NCI-H2107 treated with DMSO at 0.1 percent for 48 hours (cell line): ENCODE measurements at regions not wholly inside any gene's neighbourhood (a gene's known extent, or its start where the extent isn't known, plus 50 kb on each side); places are given as distances from the start of the nearest gene placed in this dataset.
"Not testable (repeated sequence)": the region's sequence is repeated elsewhere in the genome, so short reads cannot be mapped to it uniquely, and the experiment has no call there.

Experiments used
- DNase-seq: peaks from one replicate; lab custom pipeline; 2025; ENCODE audit not compliant: unreplicated experiment; lab: John Stamatoyannopoulos, UW

DNA sequence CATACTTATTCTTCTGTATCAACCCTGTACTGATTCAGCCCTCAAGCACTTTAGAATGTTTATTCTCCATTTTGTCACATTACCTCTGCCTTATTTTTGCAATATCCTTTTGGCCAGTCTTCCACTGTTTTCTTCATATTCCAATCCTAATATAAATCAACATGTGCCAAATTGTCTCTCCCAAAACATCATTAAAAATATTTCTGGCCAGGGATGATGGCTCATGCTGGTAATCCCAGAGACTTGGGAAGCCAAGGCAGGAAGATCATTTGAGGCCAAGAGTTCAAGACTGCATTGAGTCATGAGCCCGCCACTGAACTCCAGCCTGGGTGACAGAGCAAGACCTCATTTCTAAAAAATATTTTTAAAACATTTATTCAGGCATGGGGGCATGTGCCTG lies 641.4 kb upstream of the CBLB start:
- DNase-seq = no peak

DNA sequence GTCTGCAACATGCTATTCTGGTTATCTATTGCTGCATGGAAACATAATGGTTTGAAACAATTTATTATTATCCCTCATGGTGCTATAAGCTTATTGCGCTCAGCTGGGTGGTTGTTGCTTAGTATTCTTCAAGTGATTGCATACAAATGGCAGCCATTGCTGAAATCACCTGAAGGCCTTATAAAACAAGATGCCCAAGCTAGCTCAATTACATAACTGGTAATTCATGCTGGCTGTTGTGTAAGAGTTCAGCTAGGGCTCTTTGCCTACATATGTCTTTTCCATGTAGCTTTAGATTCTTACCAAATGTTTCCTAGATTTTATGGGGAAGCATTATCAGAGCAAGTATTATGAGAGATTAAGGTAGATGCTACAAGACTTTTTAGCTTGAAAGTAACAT lies 644.0 kb upstream of the CBLB start:
- no peak for DNase-seq

DNA sequence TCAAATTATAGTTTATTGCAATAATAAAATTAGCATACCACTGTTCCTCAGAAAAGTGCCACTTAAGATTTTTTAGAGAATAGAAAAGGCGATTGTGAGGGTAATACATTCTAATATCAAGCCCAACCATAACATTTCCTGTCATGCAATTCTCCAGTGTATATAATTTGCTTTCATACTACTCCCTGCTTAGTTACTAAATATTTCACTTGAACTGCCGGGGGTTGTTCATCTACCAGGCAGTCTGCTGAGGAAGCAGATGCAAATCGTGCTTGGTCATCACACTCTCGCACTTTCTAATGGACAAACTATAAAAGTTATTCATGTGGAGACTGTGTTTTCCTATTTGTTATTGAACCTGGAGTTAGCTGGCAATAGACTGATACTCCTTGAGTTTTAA lies 645.6 kb upstream of the CBLB start:
- DNase-seq = no peak

DNA sequence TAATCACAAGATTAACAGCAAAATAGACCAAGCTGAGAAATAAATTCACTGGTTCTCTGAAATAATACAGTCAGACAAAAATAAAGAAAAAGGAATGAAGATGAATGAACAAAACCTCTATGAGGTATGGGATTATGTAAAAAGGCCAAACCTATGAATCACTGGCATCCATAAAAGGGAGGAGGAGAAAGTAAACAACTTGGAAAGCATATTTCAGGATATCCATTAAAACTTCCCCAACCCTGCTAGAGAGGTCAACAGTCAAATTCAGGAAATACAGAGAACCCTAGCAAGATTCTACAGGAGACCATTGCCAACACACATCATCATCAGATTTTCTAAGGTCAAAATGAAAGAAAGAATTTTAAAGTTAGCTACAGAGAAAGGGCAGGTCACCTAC lies 649.7 kb upstream of the CBLB start:
- DNase-seq = no peak

DNA sequence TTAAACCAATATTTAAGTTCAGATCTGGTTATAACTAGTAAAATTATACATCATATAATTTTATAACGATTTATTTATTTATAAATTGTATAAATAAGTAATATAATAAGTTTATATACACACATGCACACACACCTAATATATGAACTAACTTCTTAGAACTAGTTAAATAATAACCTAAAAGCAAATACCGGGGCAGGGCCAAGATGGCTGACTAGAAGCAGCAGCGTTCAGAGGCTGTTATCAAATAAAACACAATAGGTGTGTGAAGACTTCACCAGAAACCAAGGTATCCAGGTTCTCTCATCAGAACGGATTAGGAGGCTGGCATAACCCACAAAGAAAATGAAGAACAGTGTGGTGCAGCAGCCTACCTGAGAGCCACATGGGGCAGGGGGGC lies 653.6 kb upstream of the CBLB start:
- no peak for DNase-seq

DNA sequence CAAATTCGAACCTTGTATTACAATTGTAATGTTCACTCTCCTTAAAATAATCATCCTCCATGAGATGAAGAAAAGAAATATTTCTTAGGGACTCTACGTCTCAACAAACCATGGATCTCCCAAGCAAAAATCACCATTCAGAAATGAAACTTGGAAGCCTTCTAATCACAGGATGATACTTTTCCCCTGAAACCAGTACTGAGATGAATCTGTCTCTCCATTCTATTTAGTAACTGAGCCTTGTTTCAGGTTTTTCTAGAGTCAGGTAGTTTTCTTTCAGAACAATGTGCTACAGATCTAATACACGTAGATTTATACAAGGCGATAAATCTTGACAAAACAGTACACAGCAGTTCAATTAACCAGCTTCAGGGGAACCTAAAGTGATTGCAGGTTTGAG lies 660.1 kb upstream of the CBLB start:
- no peak for DNase-seq

DNA sequence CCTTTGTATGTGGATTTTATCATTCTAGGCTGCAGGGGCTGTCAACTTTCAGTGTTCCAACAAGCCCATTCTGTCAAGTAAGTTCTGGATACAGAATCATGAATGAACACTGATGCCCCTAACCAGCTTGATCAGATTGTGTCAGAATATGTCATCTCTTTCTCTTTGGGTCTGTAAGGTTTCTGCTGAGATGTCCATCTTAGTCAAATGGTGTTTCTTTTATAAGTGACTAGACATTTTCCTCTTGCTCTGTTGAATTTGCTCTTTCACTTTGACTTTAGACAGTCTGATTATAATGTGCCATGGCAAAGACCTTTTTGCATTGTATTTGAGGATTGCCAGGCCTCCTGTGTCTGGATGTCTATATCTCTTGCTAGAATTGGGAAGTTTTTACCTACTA lies 660.9 kb upstream of the CBLB start:
- no peak for DNase-seq

DNA sequence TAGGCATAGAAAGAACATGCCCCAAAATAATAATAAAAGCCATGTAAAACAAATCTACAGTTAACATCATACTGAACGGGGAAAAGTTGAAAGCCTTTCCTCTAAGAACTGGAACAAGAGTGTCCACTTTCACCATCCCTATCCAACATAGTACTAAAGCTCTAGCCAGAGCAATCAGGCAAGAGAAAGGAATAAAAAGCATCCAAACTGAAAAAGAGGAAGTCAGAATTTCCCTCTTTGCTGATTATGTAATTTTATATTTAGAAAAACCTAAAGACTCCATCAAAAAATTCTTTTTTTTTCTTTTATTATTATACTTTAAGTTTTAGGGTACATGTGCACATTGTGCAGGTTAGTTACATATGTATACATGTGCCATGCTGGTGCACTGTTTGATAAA lies 661.6 kb upstream of the CBLB start:
- DNase-seq = no peak

DNA sequence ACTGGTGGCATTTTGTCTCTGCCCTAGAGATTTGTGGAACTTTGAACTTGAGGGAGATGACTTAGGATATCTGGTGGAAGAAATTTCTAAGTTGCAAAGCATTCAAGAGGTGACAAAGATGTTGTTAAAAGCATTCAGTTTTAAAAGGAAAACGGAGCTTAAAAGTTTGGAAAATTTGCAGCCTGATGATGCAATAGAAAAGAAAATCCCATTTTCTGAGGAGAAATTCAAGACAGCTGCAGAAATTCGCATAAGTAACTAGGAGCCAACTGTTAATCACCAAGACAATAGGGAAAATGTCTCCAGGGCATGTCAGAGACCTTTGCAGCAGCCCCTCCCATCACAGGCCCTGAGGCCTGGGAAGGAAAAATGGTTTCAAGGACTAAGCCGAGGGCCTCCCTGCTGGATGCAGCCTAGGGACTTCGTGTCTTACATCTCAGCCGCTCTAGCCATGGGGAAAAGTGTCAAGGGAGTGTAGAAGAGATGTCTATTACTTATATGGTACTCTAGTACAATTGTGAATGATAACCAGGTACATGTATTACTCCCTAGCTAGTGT lies 663.0 kb upstream of the CBLB start:
- not testable (repeated sequence) for DNase-seq

DNA sequence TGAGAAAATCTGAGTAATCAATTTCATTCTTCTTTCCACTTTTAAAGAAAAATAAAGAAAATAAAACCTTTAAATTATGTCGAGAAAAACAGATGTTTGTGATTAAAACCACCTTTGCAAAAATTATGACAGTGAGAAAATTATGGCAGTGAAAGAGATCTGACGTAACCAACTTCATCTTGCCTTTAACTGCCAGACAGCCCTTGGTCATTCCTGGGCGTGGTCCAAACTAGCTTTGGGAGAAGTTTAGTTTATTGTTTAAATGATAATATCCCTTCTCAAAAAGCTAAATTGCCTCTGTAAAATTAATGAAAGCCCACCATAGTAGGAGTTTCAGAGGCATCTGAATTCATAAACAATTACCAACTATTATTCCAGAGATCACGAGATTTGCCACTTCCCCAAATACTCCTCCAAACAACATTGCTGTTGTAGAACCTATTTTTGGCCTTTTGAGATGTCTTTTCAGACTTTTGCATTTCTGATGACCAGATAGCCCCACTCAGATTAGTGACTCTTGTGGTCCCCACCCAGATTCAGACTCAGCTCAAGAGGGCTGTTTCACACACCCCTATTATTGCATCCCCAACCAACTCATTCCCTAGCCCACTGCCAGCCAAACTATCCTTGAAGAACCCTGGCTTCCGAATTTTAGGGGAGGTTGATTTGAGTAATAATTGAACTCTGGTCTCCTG lies 664.4 kb upstream of the CBLB start:
- DNase-seq = no peak

DNA sequence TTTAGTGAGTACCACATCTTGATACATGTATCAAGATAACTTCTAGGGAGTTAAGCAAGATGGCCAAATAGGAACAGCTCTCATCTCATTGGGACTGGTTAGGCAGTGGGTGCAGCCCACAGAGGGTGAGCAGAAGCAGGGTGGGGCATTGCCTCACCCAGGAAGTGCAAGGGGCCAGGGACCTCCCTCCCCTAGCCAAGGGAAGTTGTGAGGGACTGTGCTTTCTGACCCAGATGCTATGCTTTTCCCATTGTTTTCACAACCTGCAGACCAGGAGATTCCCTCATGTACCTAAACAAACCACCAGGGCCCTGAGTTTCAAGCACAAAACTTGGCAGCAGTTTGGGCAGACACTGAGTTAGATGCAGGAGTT lies 665.0 kb upstream of the CBLB start:
- DNase-seq = no peak

DNA sequence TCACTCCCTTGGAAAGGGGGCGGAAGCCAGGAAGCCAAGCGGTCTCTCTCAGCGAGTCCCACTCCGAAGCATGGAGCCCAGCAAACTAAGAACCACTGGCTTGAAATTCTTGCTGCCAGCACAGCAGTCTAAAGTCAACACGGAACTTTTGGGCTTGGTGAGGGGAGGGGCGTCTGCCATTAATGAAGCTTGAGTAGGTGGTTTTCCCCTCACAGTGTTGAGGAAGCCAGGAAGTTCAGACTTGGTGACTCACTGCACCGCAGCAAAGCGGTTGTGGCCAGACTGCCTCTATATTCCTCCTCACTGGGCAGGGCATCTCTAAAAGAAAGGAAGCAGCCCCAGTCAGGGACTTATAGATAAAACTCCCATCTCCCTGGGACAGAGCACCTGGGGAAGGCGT lies 665.4 kb upstream of the CBLB start:
- no peak for DNase-seq

DNA sequence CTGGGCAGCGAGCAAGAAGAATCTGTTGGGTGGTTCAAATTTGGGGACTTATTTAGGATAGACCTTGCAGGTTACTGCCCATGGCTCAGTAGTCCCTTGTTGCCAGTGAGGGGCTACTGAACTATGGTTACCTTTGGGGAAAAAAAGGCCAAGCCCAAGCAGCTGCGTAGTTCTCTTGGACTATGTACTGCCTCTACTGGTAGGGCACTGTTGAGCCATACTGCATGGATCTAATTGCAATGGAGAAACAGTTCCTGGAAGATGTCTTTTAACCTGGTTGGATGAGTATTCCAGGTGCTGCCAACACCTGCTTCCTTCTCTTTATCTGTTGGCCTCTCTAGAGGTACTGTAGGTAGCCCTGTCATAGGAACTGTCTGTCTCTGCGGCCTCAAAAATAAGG lies 671.9 kb upstream of the CBLB start:
- no peak for DNase-seq

DNA sequence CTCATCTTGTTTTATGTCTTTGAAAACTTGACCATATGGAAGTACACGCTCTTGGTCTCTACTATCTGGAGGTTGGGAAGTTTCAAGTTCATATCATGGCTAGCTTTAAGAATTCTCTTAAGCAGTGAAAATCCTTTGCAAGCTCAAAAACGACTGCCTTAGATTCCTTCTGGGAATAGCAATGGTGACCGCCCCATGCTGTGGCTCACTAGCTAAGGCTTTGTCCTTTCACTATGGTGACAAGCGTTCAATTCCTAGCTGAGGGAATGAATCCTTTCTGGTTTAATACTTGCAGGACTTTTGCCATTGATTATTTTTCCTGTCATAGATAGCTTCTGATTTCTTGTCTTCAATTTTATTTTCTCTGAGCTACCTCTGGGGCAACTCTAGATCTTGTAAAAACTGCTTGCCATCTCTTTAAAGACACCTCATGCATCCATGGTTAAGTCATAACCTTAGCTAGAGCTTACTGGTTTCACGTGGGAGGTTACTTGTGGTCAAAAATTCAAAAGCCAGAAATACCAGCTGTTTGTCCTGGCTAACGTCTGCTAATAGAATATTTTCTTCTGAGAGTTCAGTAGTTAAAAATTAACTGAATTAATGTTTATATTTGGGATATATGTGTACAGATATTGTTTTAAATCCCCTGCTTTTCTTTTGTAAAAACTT lies 673.4 kb upstream of the CBLB start:
- no peak for DNase-seq

DNA sequence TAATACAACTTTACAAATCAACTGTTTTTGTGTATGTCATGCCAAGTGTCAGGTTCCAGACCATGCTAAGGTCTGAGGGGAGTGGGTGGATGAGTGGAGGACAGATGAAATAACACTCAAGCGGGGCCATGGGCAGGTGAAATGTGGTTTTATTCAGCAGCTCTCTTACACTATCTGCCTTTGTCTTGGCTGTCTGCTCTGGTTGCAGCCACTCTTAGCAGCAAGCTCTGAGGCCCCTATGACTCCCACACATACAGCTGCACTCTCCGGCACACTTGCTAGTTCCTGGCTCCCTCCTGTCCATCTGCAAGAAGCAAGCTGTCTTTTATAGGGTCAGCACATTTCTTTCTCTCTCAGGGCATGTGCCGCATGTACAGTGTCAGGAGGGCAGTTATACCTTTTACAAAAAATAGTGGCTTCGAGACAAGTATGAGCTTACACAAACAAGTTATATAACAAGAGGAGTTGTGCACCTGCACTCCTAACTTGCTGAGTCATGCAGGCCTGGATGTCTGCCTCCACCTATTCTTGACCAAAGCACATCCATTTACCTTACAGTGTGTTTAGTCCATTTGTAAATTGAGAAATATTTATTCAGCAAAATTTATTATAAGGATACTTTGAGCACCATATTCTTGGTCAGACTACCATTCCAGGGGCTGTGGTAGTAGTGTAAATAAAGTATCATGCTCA lies 683.7 kb upstream of the CBLB start:
- DNase-seq = no peak

DNA sequence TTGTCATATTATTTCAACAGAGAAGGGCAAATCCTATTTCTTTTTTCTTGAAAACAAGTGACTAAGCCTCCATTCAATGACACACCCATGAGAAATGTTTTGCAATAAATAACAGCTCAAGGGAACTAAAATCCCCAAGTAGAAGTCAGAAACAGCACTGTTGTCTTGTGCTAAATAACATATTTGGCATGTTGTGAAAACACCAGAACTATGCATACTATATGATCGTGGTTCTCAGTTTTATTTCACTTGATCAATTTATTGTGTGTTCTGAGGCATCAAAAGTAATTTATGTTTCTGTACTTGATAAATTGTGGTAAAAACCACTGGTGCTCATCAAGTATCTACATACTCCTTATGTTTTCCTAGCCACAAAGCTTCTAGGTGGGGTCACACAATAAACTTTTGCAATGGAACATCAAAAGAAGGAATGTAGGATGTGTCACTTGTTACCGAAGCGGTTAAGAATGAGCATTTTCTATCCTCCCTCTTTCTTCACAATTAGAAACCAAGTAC lies 691.7 kb upstream of the CBLB start:
- DNase-seq = no peak

DNA sequence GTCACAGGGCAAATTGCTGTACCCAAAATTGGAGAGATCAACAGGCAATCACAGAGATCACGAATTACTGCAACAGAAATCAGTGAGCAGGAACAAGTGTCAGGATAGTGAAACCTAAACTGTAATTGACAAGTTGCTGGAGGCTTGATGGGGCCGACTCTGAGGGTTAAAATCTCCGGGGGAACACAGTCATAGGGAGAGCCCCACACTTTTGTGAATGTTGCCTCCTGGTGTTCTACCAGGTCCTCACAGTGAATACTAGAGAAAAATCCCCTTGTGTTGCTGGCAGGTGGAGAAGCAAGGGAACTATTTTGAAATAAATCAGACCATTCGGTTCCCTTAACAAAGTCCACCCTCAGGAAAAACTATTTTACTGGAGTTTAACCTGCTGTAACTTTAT lies 697.5 kb upstream of the CBLB start:
- DNase-seq = no peak

DNA sequence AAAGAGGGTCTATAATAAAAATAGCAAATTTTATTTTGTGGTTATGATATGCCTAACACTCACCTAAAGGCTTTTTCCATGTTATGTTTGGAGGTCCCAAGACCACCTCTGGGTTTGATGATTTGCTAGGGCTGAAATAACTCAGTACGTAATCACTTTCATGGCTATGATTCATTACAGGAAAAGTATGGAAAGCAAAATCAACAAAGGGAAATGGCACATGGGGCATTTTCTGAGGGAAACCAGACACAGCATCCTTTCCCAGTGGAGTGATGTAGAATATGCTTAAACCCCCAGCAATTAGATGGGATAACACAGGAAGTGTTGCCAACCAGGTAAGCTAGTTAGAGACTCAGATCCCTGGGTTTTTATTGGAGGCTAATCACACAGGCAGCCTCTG lies 701.6 kb upstream of the CBLB start:
- no peak for DNase-seq

DNA sequence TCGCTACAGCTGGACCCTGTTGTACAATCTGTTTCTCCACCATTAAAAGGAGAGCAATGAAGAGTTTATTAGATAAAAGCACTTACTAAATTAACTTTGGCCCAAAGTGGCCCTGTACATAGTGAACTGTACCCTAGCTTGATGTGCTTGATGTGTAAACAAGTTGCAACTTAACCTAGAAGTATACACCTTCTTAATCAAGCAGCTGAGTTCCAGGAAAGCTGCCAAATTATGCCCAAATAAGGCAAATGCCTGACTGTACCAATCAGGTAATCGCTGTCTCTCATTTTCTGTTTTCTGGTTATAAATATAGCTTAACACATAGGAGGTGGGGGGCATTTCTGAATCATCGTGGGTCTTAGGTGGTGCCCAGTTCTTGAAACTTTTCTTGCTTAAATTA lies 704.8 kb upstream of the CBLB start:
- DNase-seq = no peak

DNA sequence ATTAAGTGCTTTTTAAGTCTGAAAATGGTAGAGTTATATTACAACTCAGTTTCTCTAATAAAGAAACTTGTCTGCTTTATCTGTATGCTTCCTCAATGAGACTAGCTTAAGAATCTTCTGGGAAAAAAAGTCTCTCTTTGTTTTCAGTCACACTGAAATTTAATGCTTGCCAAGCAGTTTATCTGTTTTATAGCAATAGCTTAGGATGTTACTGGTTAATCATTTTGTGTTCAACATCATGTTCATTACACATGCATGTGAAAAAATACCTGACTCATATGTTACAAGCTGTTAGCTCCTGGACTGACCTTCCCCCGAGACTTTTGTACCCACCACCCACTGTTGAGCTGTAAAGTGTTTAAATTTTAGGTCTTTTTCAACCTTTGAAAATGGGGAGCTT lies 706.2 kb upstream of the CBLB start:
- no peak for DNase-seq

DNA sequence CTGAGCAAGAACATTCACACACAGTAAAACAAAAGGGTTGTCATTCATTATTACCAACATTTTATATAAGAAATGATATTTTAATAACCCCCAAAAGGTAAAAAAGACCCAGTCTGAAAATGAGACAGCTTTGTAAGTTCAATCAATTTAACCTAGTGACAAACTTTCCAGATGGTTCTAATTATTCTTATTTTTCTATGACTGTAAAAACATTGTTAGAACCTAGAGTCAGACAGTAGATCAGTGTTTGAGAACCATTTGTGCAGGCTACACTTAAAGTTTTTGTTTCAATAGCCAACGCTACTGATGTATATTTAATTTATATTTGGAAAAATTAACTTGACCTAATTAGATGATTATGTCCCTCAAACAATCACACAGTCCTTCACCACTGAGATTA lies 708.4 kb upstream of the CBLB start:
- no peak for DNase-seq

DNA sequence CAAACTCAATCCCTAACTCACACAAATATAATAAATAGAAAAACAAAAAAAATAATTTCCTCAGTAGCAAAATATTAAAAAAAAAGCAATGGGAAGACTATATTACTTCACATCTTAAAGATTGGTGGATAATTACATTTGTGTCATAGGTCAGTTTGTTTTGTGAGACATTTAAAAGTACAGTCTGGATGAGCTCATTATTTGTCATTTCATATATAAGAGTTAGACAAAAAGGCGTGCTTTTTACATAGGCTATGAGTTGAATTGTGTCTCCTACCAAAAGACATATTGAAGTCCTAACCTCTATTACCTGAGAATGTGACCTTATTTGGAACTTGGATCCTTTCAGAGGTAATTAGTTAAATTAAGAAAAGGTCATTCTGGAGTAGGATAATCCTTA lies 710.1 kb upstream of the CBLB start:
- DNase-seq = no peak
